Fibroblast of mammary gland (primary cell): ENCODE measurements at regions not wholly inside any gene's neighbourhood (a gene's known extent, or its start where the extent isn't known, plus 50 kb on each side); places are given as distances from the start of the nearest gene placed in this dataset.
"Not testable (repeated sequence)": the region's sequence is repeated elsewhere in the genome, so short reads cannot be mapped to it uniquely, and the experiment has no call there.

ENCODE experiments used
- DNase-seq: peaks from one replicate; pipeline ENCODE4 v3.0.0-alpha.2; 2010; ENCODE audit warnings: low read depth
- H3K4me3 ChIP-seq: 2 replicates; pipeline ENCODE4 v1.5.1; 2011; ENCODE audit warnings: low read depth, mild to moderate bottlenecking, low read length, moderate library complexity; ENCODE audit not compliant: control insufficient read depth
- CTCF ChIP-seq: conservative IDR thresholded peaks from 2 replicates; pipeline ENCODE4 v1.5.1; 2011; ENCODE audit warnings: low read depth, low read length, inconsistent platforms; ENCODE audit not compliant: control insufficient read depth, insufficient read depth

GRCh38 chr5:106262395-106262794 lies 1408.3 kb downstream of the EFNA5 start:
- DNase-seq, result no peak
- H3K4me3 ChIP-seq, result no peak overlapping the region
- TF ChIP-seq CTCF, result no peak

GRCh38 chr5:106259431-106260090 lies 1411.2 kb downstream of the EFNA5 start:
- not testable (repeated sequence) for H3K4me3 ChIP-seq, DNase-seq

GRCh38 chr5:106258591-106259125 lies 1412.1 kb downstream of the EFNA5 start:
- H3K4me3 ChIP-seq, result no peak overlapping the region
- no peak for TF ChIP-seq CTCF
- DNase-seq, result peak; percentile 3

GRCh38 chr5:106254784-106255183 lies 1416.0 kb downstream of the EFNA5 start:
- no peak overlapping the region for H3K4me3 ChIP-seq
- no peak for DNase-seq
- TF ChIP-seq CTCF, result no peak

- not testable (repeated sequence) for DNase-seq, H3K4me3 ChIP-seq
Measured at GRCh38 chr5:106246044-106246745, 1424.5 kb downstream of the EFNA5 start.

GRCh38 chr5:106241409-106241808 lies 1429.3 kb downstream of the EFNA5 start:
- H3K4me3 ChIP-seq, result no peak overlapping the region
- no peak for DNase-seq
- no peak for TF ChIP-seq CTCF

GRCh38 chr5:106205916-106206571 lies 1464.7 kb downstream of the EFNA5 start:
- no peak for DNase-seq
- H3K4me3 ChIP-seq, result no peak overlapping the region
- no peak for TF ChIP-seq CTCF
